AG04450 (cell line): ENCODE measurements at regions not wholly inside any gene's neighbourhood (a gene's known extent, or its start where the extent isn't known, plus 50 kb on each side); places are given as distances from the start of the nearest gene placed in this dataset.

Experiments
- CTCF ChIA-PET: fragments of 300-600, 350-600 bp; formaldehyde crosslinking; extraction: SDS; loops from one replicate; lab custom pipeline; 2022; ENCODE audit warnings: antibody characterized with exemption, inconsistent platforms; lab: Charles Lee
- POLR2A ChIA-PET: fragments of 350-600 bp; formaldehyde crosslinking; extraction: SDS; loops from one replicate; lab custom pipeline; 2021; ENCODE audit warnings: antibody characterized with exemption, inconsistent platforms; lab: Yijun Ruan, JAX
- DNase-seq: peaks from one replicate; pipeline ENCODE4 v3.0.0-alpha.2; 2011; ENCODE audit warnings: low read depth, low spot score
- H3K27ac ChIP-seq: one replicate; pipeline ENCODE4 v1.5.1; 2012; ENCODE audit warnings: low read depth, low read length, control low read depth
- H3K27me3 ChIP-seq: one replicate; pipeline ENCODE4 v1.6.0; 2012; ENCODE audit warnings: low read length; ENCODE audit not compliant: control insufficient read depth, insufficient read depth
- H3K4me3 ChIP-seq: 2 replicates; pipeline ENCODE4 v1.5.1; 2011; ENCODE audit warnings: mild to moderate bottlenecking, low read depth, low read length, control low read depth
- H3K9me3 ChIP-seq: 2 replicates; pipeline ENCODE4 v1.5.1; 2012; ENCODE audit warnings: low read length; ENCODE audit not compliant: control insufficient read depth, insufficient read depth
- CTCF ChIP-seq: IDR thresholded peaks from 2 replicates; pipeline ENCODE4 v1.5.1; 2011; ENCODE audit warnings: low read depth, low read length, control low read depth, inconsistent platforms

GRCh38 chr14:34065690-34066391 lies 115.0 kb upstream of the EGLN3 start:
- DNase-seq = no peak
- POLR2A ChIA-PET = no interaction called here
- no peak for TF ChIP-seq CTCF
- Histone ChIP-seq H3K27me3 (peaks cover 12% of the 10 kb centered on the region), H3K4me3 (no peak overlapping the region), H3K9me3 (no peaks in the 10 kb centered on the region), H3K27ac (no peak overlapping the region)
- CTCF ChIA-PET = no interaction called here

DNA sequence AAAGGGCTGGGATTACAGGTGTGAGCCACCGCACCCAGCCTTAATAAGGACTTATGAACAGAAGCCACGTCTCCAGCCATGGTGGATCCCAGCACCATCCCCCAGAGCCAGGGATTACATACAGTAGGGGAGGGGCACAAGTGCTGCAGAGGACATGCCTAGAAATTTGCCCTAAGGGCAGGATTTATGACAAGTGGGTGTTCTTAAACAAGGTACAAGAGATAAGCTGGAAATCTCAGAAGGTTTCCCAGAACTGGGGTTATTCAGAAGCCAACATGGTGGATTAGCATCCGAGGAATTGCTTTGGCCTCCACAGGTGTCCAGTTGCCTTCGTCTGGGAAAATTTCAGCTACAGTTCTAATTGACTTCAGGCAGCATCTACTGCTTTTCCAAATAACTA lies 114.4 kb upstream of the EGLN3 start:
- no peak overlapping the region for H3K4me3 ChIP-seq
- no peaks in the 10 kb centered on the region for H3K9me3 ChIP-seq
- ChIA-PET CTCF (no interaction called here), POLR2A (no interaction called here)
- no peak overlapping the region for H3K27ac ChIP-seq
- no peak for DNase-seq
- TF ChIP-seq CTCF = no peak
- H3K27me3 ChIP-seq = peaks cover 12% of the 10 kb centered on the region

GRCh38 chr14:34064349-34064748 lies 113.5 kb upstream of the EGLN3 start:
- no peaks in the 10 kb centered on the region for H3K9me3 ChIP-seq
- ChIA-PET CTCF (no interaction called here), POLR2A (no interaction called here)
- H3K27me3 ChIP-seq = peaks cover 12% of the 10 kb centered on the region
- no peak for DNase-seq
- no peak for TF ChIP-seq CTCF
- no peak overlapping the region for H3K27ac ChIP-seq
- no peak overlapping the region for H3K4me3 ChIP-seq

DNA sequence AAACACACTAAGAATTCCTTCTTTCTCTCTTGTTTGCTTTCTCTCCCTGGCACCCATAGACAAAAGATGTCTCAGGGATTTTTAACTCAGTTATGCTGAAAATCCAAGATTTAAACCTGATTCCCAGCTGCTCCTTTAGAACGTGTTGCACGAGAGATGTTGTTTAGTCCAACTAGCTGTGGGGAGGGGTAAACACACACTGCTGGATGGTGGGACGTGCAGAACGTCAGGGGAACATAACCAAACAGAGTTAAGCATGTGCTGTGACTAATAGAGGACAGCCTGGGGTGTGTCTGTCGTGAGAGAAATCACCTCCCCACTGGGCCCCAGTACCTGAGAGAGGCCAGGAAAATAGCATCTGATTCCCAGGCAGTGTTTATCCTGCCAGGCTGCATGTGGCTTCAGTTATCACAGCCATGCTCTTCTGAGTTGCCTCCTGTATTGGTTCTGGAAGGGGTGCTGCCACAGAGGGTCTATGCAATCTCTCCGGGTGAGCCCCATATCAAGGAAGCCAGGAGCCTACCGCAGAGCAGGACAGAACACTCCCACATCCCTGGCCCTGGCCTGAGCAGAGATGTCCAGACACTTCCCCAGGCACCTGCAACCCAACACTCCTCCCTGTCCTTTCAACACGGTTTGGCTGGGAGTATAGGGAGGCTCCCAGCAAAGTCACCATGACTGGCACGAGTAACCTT lies 112.7 kb upstream of the EGLN3 start:
- CTCF ChIA-PET = no interaction called here
- H3K9me3 ChIP-seq = no peaks in the 10 kb centered on the region
- H3K27ac ChIP-seq = no peak overlapping the region
- peaks cover 12% of the 10 kb centered on the region for H3K27me3 ChIP-seq
- no peak overlapping the region for H3K4me3 ChIP-seq
- TF ChIP-seq CTCF = no peak
- no peak for DNase-seq
- POLR2A ChIA-PET = no interaction called here

DNA sequence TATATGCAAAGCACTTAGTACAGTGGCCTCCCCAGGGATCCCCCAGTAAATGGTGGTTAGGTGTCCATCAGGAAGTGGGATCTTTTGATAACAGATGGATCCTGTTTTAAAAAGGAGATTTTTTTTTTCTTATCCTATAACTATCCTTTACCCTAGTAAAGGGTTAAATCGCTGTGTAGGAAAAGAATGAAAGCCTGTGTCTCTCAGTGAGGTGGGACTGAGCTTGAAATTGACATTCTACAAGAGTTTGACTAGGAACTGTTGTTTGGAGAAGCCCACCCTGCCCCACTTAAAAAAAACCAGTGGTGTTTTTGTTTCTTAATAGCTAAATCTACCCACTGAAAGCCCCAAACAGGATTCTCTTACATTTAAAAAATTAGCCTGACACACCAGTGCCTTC lies 112.2 kb upstream of the EGLN3 start:
- H3K4me3 ChIP-seq = no peak overlapping the region
- CTCF ChIA-PET = no interaction called here
- peaks cover 12% of the 10 kb centered on the region for H3K27me3 ChIP-seq
- H3K9me3 ChIP-seq = no peaks in the 10 kb centered on the region
- no peak for DNase-seq
- POLR2A ChIA-PET = no interaction called here
- TF ChIP-seq CTCF = no peak
- no peak overlapping the region for H3K27ac ChIP-seq
